K562 (cell line): ENCODE measurements at regions not wholly inside any gene's neighbourhood (a gene's known extent, or its start where the extent isn't known, plus 50 kb on each side); places are given as distances from the start of the nearest gene placed in this dataset.

Experiments used
- ATAC-seq: fragments of 200-7000 bp; cut with Tn5 transposase; 3 replicates; pipeline ENCODE4 v1.9.1; 2020; ENCODE audit warnings: moderate library complexity
- BruUV-seq: library from RNA; stranded (reverse); fragments of 400-500 nt; replicated peaks from 2 replicates; lab custom pipeline; 2021; lab: Mats Ljungman, UMichigan
- CTCF ChIA-PET: fragments of 300-600 bp; formaldehyde crosslinking; extraction: SDS; loops from one replicate; lab custom pipeline; 2021; ENCODE audit warnings: low intra/inter-chr PET ratio; lab: Yijun Ruan, JAX
- POLR2A ChIA-PET: fragments of 300-600, 350-650 bp; sonication (Branson Sonifier 250); formaldehyde crosslinking; extraction: SDS; loops from one replicate; lab custom pipeline; 2021; ENCODE audit warnings: antibody characterized with exemption, inconsistent platforms; lab: Yijun Ruan, JAX
- DNase-seq, 4 experiments: peaks; one replicate each; pipeline versions ENCODE4 v3.0.0 to v3.0.0-alpha.2; 2011 to 2018; ENCODE audit warnings: low spot score in 3 of 4, mixed read lengths in 3 of 4; ENCODE audit errors: extremely low read depth in 1 of 4
- FAIRE-seq: peaks from 2 replicates; lab custom pipeline; 2011; peaks lifted over from hg19 to GRCh38; lab: Jason Lieb, UNC
- H2AFZ ChIP-seq: 2 replicates; pipeline ENCODE4 v1.6.0; 2011; ENCODE audit warnings: low read depth, low read length, control low read depth, inconsistent platforms
- H3K27ac ChIP-seq: fragments of 200-600 bp; 3 replicates; pipeline ENCODE4 v1.8.0; 2011; ENCODE audit warnings: low read depth, mild to moderate bottlenecking, control low read depth, inconsistent platforms, low read length, moderate library complexity, mixed read lengths; ENCODE audit errors: extremely low read depth
- H3K27me3 ChIP-seq, 2 experiments: fragments of 300-600 bp in 1 of 2; 2 replicates in 1 of 2; 3 replicates in 1 of 2; pipeline versions ENCODE4 v1.6.0 to v1.8.0; 2011; ENCODE audit warnings: inconsistent platforms in 2 of 2, low read length in 2 of 2, mild to moderate bottlenecking in 1 of 2, mixed read lengths in 1 of 2, moderate library complexity in 1 of 2; ENCODE audit not compliant: control insufficient read depth in 2 of 2, insufficient read depth in 2 of 2
- H3K36me3 ChIP-seq: fragments of 300-600 bp; 3 replicates; pipeline ENCODE4 v1.8.0; 2011; ENCODE audit warnings: mild to moderate bottlenecking, low read length, inconsistent platforms; ENCODE audit not compliant: control insufficient read depth, insufficient read depth
- H3K4me1 ChIP-seq, 2 experiments: fragments of 200-600 bp in 1 of 2; replicated peaks in 1 of 2; 2 replicates in 1 of 2; 3 replicates in 1 of 2; pipeline versions ENCODE4 v1.5.1 to v1.8.0; 2011; ENCODE audit warnings: inconsistent platforms in 2 of 2, low read length in 2 of 2, mild to moderate bottlenecking in 1 of 2, mixed read lengths in 1 of 2, moderate library complexity in 1 of 2; ENCODE audit not compliant: control insufficient read depth in 2 of 2, insufficient read depth in 2 of 2
- H3K4me2 ChIP-seq: 2 replicates; pipeline ENCODE4 v1.6.1; 2011; ENCODE audit warnings: low read length, control low read depth, inconsistent platforms, mixed read lengths; ENCODE audit not compliant: insufficient read depth
- H3K4me3 ChIP-seq: fragments of 200-600 bp; sonication (generic), shearing (Covaris generic); 2 replicates; pipeline ENCODE4 v1.5.1; 2016; ENCODE audit warnings: control low read depth, inconsistent platforms
- H3K79me2 ChIP-seq: fragments of 200-600 bp; 3 replicates; pipeline ENCODE4 v1.8.0; 2011; ENCODE audit warnings: low read length, inconsistent platforms; ENCODE audit not compliant: control insufficient read depth, insufficient read depth
- H3K9ac ChIP-seq, 2 experiments: 2 replicates each; pipeline versions ENCODE4 v1.6.0 to v1.6.1; 2011; ENCODE audit warnings: low read depth in 2 of 2, low read length in 2 of 2, control low read depth in 1 of 2, inconsistent platforms in 1 of 2, mild to moderate bottlenecking in 1 of 2, mixed read lengths in 1 of 2; ENCODE audit not compliant: insufficient read depth in 1 of 2
- H3K9me1 ChIP-seq: one replicate; pipeline ENCODE4 v1.6.0; 2011; ENCODE audit warnings: inconsistent platforms, mild to moderate bottlenecking, low read length, moderate library complexity; ENCODE audit not compliant: control insufficient read depth, insufficient read depth
- H3K9me3 ChIP-seq: replicated peaks from 2 replicates; pipeline ENCODE4 v1.5.1; 2011; ENCODE audit warnings: low read depth, low read length, inconsistent platforms; ENCODE audit not compliant: control insufficient read depth, insufficient read depth
- H4K20me1 ChIP-seq: replicated peaks from 2 replicates; pipeline ENCODE4 v1.6.1; 2011; ENCODE audit warnings: low read length, inconsistent platforms, mixed read lengths; ENCODE audit not compliant: control insufficient read depth, insufficient read depth
- EGR1 ChIP-seq: fragments of 450-650 bp; conservative IDR thresholded peaks from 2 replicates; pipeline ENCODE4 v1.6.1; 2017; ENCODE audit warnings: mild to moderate bottlenecking
- NCOA1 ChIP-seq: fragments of 450-650 bp; IDR thresholded peaks from 2 replicates; pipeline ENCODE4 v1.6.1; 2016; ENCODE audit warnings: low read depth
- NONO ChIP-seq, 2 experiments: fragments of 200-400 bp in 1 of 2; fragments of 450-650 bp in 1 of 2; formaldehyde crosslinking in 1 of 2; IDR thresholded peaks; 2 replicates each; pipeline ENCODE4 v1.6.1; 2017; ENCODE audit warnings: low read depth in 2 of 2, mild to moderate bottlenecking in 2 of 2, moderate library complexity in 2 of 2, low read length in 1 of 2
- NUFIP1 ChIP-seq: fragments of 450-650 bp; IDR thresholded peaks from 2 replicates; pipeline ENCODE4 v1.6.1; 2018; ENCODE audit not compliant: partially characterized antibody
- ZNF3 ChIP-seq: fragments of 250-450 bp; sonication (Bioruptor Pico); IDR thresholded peaks from 2 replicates; pipeline ENCODE4 v1.5.0; 2021; ENCODE audit warnings: mild to moderate bottlenecking, moderate library complexity
- WGBS: fragments of 100-300 bp; shearing (Covaris generic); methylation state at CpG from one replicate; pipeline ENCODE4 v1.1.6; 2016; ENCODE audit warnings: low coverage, mixed read lengths; ENCODE audit not compliant: insufficient coverage; ENCODE audit errors: missing lambda C conversion rate; 5-methylcytosine and 5-hydroxymethylcytosine counted together
- in situ Hi-C: fragments of 300-500 bp; cut with MboI; formaldehyde crosslinking; loops from 4 replicates; pipeline ENCODE4 v1.15.0; 2018; ENCODE audit warnings: inconsistent platforms, mixed read lengths
- intact Hi-C: fragments of 100-400 bp; cut with micrococcal nuclease; formaldehyde crosslinking; loops from 2 replicates; pipeline ENCODE4 v1.14.2; 2022
- TF ChIP-seq, protein P1 (sequence below): fragments of 250-450 bp; sonication (Bioruptor Pico); IDR thresholded peaks from 2 replicates; pipeline ENCODE4 v1.5.0; 2021
- TF ChIP-seq, protein P2 (sequence below): sonication (generic); formaldehyde crosslinking; IDR thresholded peaks from 2 replicates; pipeline ENCODE4 v1.8.0; 2023; ENCODE audit warnings: mild to moderate bottlenecking, missing genetic modification reagents
- TF ChIP-seq, protein P3 (sequence below), 2 experiments: fragments of 450-650 bp in 1 of 2; sonication (generic) in 1 of 2; formaldehyde crosslinking in 1 of 2; IDR thresholded peaks in 1 of 2; conservative IDR thresholded peaks in 1 of 2; 2 replicates each; pipeline versions ENCODE4 v1.6.1 to v1.8.1; 2016 to 2023; ENCODE audit warnings: mild to moderate bottlenecking in 2 of 2, moderate library complexity in 2 of 2, inconsistent platforms in 1 of 2, missing genetic modification reagents in 1 of 2

DNA sequence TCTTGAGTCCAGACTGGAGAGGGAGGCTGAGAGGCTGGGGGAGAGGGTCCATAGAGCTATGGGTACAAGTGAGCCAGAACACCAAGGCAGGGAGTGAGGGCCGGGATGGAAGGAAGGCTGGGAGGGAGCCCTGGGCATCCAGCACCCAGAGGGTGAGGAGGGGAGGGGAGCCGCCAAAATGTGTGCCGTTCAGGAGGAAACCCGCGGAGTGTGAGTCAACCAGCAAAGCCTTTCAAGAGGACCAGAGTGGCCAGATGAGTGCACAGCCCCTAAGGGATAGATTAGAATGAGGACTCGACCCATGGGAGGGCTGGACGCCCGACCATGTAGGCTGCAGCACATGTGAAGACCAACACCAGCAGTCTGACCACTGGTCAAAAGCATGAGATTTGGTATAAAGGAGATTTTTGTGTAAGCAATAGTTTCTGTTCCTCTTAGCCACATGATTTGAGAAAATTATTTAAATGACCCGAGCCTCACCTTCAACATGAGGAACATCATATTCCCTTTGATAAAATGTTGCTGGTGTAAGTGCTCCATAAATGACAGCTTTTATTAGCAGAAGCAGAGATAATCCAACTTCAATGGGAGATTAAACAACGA lies 179.7 kb upstream of the GRB10 start:
- H3K4me2 ChIP-seq, result peak overlapping the region; percentile 29; the same call in 1 of the 2 replicates
- 6% methylated on average over 9 of the region's 10 CpGs for WGBS
- in situ Hi-C loops (no loop called here), intact Hi-C loops (no loop called here)
- POLR2A ChIA-PET, result no interaction called here
- no peaks in the 10 kb centered on the region for H3K9me1 ChIP-seq
- peak overlapping the region in 1 of 2 experiments; percentile 66; a peak in 1 of 4 replicates for H3K9ac ChIP-seq
- H4K20me1 ChIP-seq, result no peaks in the 10 kb centered on the region
- no peak overlapping the region for H3K27ac ChIP-seq
- no peaks in the 10 kb centered on the region for H3K9me3 ChIP-seq
- no TSS peak for BruUV-seq
- ATAC-seq (peak; percentile 19; the same call in 2 of the 3 replicates), FAIRE-seq (no peak), DNase-seq (no peak)
- H3K4me3 ChIP-seq, result no peak overlapping the region
- H3K36me3 ChIP-seq, result no peaks in the 10 kb centered on the region
- no peaks in the 10 kb centered on the region for H3K79me2 ChIP-seq
- peaks cover 0 to 1% of the 10 kb centered on the region in 2 experiments; a peak in 1 of 5 replicates for H3K27me3 ChIP-seq
- peak overlapping the region; percentile 70 for H2AFZ ChIP-seq
- CTCF ChIA-PET, result no interaction called here
- TF ChIP-seq EGR1, result no peak
- TF ChIP-seq, protein P1, sequence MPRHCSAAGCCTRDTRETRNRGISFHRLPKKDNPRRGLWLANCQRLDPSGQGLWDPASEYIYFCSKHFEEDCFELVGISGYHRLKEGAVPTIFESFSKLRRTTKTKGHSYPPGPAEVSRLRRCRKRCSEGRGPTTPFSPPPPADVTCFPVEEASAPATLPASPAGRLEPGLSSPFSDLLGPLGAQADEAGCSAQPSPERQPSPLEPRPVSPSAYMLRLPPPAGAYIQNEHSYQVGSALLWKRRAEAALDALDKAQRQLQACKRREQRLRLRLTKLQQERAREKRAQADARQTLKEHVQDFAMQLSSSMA (CRISPR knock-in tag), result no peak
- peaks cover 13% of the 10 kb centered on the region in 2 experiments; a peak in 4 of 5 replicates for H3K4me1 ChIP-seq

DNA sequence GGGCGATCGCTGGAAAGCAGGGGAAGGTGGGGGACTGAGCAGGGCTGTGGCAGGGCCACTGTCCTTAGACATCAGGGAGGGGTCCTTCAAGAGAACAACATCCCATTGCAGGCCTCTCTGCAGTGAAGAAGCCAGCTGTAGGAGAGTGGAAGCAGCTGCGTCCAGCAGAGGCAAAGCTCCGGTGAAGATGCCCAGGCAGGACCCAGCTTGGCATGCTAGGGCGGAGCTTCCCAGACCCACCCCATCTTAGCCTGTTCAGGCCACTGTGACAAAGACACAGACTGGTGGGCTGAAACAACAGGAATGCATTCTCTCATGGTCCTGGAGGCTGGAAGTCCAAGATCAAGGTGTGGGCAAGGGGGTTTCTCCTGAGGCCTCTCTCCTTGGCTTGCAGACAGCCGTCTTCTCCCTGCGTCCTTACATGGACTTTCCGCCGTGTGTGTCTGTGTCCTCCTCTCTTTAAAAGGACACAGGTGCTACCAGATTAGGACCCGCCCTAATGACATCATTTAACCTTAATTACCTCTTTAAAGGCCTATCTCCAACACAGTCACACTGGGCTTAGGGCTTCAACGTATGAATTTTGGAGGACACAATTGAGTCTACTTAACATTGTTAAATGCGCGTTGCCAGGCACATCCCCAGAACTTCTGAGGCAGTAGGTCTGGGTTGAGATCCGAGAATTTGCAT lies 178.1 kb upstream of the GRB10 start:
- Histone ChIP-seq H3K9me1 (no peaks in the 10 kb centered on the region), H3K4me3 (no peak overlapping the region), H3K4me1 (peaks cover 13% of the 10 kb centered on the region in 2 experiments; a peak in 4 of 5 replicates), H2AFZ (no peak overlapping the region), H3K79me2 (no peaks in the 10 kb centered on the region), H3K27me3 (peaks cover 4 to 14% of the 10 kb centered on the region in 2 experiments; a peak in 4 of 5 replicates), H3K9me3 (no peaks in the 10 kb centered on the region), H3K36me3 (no peaks in the 10 kb centered on the region), H4K20me1 (no peaks in the 10 kb centered on the region), H3K4me2 (no peak overlapping the region), H3K27ac (no peak overlapping the region), H3K9ac (no peak overlapping the region)
- BruUV-seq, result no TSS peak
- DNase-seq, result no peak
- ChIA-PET CTCF (no interaction called here), POLR2A (no interaction called here)
- peak; percentile 33; the same call in 2 of the 3 replicates for ATAC-seq
- in situ Hi-C loops, result no loop called here
- WGBS, result 28% methylated on average over 11 of the region's 14 CpGs
- intact Hi-C loops, result no loop called here
- no peak for FAIRE-seq
- TF ChIP-seq, protein P2, sequence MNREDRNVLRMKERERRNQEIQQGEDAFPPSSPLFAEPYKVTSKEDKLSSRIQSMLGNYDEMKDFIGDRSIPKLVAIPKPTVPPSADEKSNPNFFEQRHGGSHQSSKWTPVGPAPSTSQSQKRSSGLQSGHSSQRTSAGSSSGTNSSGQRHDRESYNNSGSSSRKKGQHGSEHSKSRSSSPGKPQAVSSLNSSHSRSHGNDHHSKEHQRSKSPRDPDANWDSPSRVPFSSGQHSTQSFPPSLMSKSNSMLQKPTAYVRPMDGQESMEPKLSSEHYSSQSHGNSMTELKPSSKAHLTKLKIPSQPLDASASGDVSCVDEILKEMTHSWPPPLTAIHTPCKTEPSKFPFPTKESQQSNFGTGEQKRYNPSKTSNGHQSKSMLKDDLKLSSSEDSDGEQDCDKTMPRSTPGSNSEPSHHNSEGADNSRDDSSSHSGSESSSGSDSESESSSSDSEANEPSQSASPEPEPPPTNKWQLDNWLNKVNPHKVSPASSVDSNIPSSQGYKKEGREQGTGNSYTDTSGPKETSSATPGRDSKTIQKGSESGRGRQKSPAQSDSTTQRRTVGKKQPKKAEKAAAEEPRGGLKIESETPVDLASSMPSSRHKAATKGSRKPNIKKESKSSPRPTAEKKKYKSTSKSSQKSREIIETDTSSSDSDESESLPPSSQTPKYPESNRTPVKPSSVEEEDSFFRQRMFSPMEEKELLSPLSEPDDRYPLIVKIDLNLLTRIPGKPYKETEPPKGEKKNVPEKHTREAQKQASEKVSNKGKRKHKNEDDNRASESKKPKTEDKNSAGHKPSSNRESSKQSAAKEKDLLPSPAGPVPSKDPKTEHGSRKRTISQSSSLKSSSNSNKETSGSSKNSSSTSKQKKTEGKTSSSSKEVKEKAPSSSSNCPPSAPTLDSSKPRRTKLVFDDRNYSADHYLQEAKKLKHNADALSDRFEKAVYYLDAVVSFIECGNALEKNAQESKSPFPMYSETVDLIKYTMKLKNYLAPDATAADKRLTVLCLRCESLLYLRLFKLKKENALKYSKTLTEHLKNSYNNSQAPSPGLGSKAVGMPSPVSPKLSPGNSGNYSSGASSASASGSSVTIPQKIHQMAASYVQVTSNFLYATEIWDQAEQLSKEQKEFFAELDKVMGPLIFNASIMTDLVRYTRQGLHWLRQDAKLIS (CRISPR knock-in tag), result no peak
- TF ChIP-seq, protein P3, sequence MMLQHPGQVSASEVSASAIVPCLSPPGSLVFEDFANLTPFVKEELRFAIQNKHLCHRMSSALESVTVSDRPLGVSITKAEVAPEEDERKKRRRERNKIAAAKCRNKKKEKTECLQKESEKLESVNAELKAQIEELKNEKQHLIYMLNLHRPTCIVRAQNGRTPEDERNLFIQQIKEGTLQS (IDR thresholded peaks at IDR 0.05), result 0 out of 2 replicates have a peak, but pooled peaks have one; percentile 14
- TF ChIP-seq, protein P3 (CRISPR knock-in tag; conservative IDR thresholded peaks at IDR 0.05), result no peak
- TF ChIP-seq NUFIP1 (no peak), ZNF3 (no peak), NCOA1 (no peak), NONO (IDR thresholded peaks at IDR 0.05; ENCODE audit: low read depth in 2 of 2, low read length in 1 of 2) (no peak)
